HEK293T (cell line): ENCODE measurements at regions not wholly inside any gene's neighbourhood (a gene's known extent, or its start where the extent isn't known, plus 50 kb on each side); places are given as distances from the start of the nearest gene placed in this dataset.

Experiments used
- CTCF ChIA-PET: fragments of 350-600 bp; formaldehyde crosslinking; extraction: SDS; loops from one replicate; lab custom pipeline; 2021; ENCODE audit warnings: antibody characterized with exemption, inconsistent platforms; lab: Yijun Ruan, JAX
- POLR2A ChIA-PET: fragments of 350-600 bp; formaldehyde crosslinking; extraction: SDS; loops from one replicate; lab custom pipeline; 2020; ENCODE audit warnings: antibody characterized with exemption, inconsistent platforms; lab: Yijun Ruan, JAX
- DNase-seq: peaks from one replicate; pipeline ENCODE4 v3.0.0; 2012; ENCODE audit warnings: mixed read lengths; ENCODE audit errors: extremely low spot score
- ARNT ChIP-seq: fragments of 450-650 bp; IDR thresholded peaks from 2 replicates; pipeline ENCODE4 v1.6.1; 2017; ENCODE audit warnings: mild to moderate bottlenecking
- BHLHE40 ChIP-seq: fragments of 450-650 bp; IDR thresholded peaks from 2 replicates; pipeline ENCODE4 v1.6.1; 2016; ENCODE audit warnings: mild to moderate bottlenecking, moderate library complexity, borderline replicate concordance
- CTBP1 ChIP-seq: fragments of 450-650 bp; IDR thresholded peaks from 2 replicates; pipeline ENCODE4 v1.6.1; 2016; ENCODE audit warnings: borderline replicate concordance
- ELF4 ChIP-seq: fragments of 450-650 bp; IDR thresholded peaks from 2 replicates; pipeline ENCODE4 v1.6.1; 2017; ENCODE audit warnings: antibody characterized with exemption
- FOXA1 ChIP-seq: fragments of 450-650 bp; IDR thresholded peaks from 2 replicates; pipeline ENCODE4 v1.6.1; 2016; ENCODE audit warnings: mild to moderate bottlenecking
- FOXK2 ChIP-seq: fragments of 450-650 bp; IDR thresholded peaks from 2 replicates; pipeline ENCODE4 v1.6.1; 2016; ENCODE audit warnings: mild to moderate bottlenecking
- FOXM1 ChIP-seq: fragments of 450-650 bp; IDR thresholded peaks from 2 replicates; pipeline ENCODE4 v1.6.1; 2017; ENCODE audit warnings: mild to moderate bottlenecking, borderline replicate concordance
- HDGF ChIP-seq: fragments of 450-650 bp; IDR thresholded peaks from 2 replicates; pipeline ENCODE4 v1.6.1; 2017; ENCODE audit warnings: antibody characterized with exemption, borderline replicate concordance
- L3MBTL2 ChIP-seq: fragments of 450-650 bp; conservative IDR thresholded peaks from 2 replicates; pipeline ENCODE4 v1.6.1; 2016; ENCODE audit warnings: mild to moderate bottlenecking
- LEF1 ChIP-seq: fragments of 450-650 bp; IDR thresholded peaks from 2 replicates; pipeline ENCODE4 v1.6.1; 2017; ENCODE audit warnings: mild to moderate bottlenecking, borderline replicate concordance
- NFRKB ChIP-seq: fragments of 450-650 bp; IDR thresholded peaks from 2 replicates; pipeline ENCODE4 v1.6.1; 2016; ENCODE audit warnings: mild to moderate bottlenecking, moderate library complexity
- SP1 ChIP-seq: fragments of 450-650 bp; IDR thresholded peaks from 2 replicates; pipeline ENCODE4 v1.6.1; 2017
- SUZ12 ChIP-seq: fragments of 450-650 bp; IDR thresholded peaks from 2 replicates; pipeline ENCODE4 v1.6.1; 2016; ENCODE audit warnings: mild to moderate bottlenecking
- TARDBP ChIP-seq: fragments of 450-650 bp; IDR thresholded peaks from 2 replicates; pipeline ENCODE4 v1.6.1; 2016
- ZNF384 ChIP-seq: fragments of 450-650 bp; IDR thresholded peaks from 2 replicates; pipeline ENCODE4 v1.6.1; 2016
- TF ChIP-seq, protein P1 (sequence below): fragments of 450-650 bp; IDR thresholded peaks from 2 replicates; pipeline ENCODE4 v1.6.1; 2016

DNA sequence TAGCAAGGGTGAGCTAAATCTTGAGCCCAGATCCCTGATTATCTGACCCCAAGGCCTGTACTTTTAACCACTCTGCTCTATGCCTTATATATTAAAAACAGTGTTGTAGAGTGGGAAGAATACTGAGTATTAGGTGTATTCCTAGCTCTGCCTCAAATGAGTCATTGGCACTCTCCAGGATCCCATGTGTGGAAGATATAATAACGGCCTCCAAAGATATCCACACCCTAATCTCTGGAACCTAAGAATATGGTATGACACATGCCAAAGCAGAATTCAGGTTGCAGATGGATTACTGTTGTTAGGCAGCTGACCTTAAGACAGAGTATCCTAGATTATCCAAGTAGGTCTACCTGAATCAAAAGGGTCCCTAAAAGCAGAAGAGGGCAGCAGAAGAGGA lies 110.8 kb downstream of the ADRB2 start:
- TF ChIP-seq ZNF384, result no peak
- ChIA-PET POLR2A (no interaction called here), CTCF (interaction anchor here (1.6 kb wide), 1 partner anchor 20 kb away, joined by 3 read pairs; no protein-coding TSS in a partner anchor)
- no peak for DNase-seq

DNA sequence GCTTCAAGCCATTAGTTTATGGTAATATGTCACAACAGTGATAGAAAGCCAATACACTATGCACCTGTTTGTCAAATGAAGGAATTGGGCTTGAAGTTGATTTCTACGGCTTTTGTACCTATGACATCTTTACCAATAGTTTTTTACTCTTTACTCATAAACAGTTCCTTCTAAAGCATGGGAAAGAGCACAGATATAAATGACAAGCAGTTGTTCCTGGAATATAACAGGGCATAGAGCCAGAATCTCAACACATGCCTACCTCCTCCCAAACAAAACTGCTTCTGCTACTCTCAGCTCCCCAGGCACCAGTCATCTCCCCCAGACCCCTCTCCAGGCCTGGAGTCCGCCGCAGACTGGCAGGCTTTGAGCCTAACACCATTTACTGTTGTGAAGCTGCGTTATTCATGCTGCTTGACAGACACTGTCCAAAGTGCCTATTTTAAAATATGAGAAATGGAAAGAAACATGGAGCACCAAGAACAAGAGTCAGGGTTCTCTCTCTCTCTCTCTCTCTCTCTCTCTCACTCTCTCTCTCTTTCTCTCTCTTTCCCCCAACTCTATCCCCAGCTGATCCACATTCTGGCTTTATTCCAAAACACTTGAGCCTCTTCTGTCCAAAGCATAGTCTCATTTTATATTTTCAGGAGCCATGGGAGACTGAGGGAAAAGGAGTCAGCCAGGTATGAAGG lies 111.6 kb downstream of the ADRB2 start:
- ChIA-PET POLR2A (no interaction called here), CTCF (interaction anchor here (1.6 kb wide), 1 partner anchor 19 kb away, joined by 3 read pairs; no protein-coding TSS in a partner anchor)
- TF ChIP-seq FOXK2, result no peak
- no peak for DNase-seq

GRCh38 chr5:148938522-148938882 lies 112.1 kb downstream of the ADRB2 start:
- ChIA-PET POLR2A (no interaction called here), CTCF (interaction anchor here (2.0 kb wide), 1 partner anchor 208 kb away, joined by 6 read pairs; no protein-coding TSS in a partner anchor)
- TF ChIP-seq FOXK2 (no peak), FOXM1 (no peak), SP1 (no peak), HDGF (no peak), FOXA1 (no peak), CTBP1 (no peak), TARDBP (no peak), BHLHE40 (no peak), SUZ12 (no peak), ELF4 (no peak), L3MBTL2 (no peak), LEF1 (no peak), ARNT (no peak), NFRKB (no peak)
- TF ChIP-seq, protein P1, sequence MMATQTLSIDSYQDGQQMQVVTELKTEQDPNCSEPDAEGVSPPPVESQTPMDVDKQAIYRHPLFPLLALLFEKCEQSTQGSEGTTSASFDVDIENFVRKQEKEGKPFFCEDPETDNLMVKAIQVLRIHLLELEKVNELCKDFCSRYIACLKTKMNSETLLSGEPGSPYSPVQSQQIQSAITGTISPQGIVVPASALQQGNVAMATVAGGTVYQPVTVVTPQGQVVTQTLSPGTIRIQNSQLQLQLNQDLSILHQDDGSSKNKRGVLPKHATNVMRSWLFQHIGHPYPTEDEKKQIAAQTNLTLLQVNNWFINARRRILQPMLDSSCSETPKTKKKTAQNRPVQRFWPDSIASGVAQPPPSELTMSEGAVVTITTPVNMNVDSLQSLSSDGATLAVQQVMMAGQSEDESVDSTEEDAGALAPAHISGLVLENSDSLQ, result no peak
- DNase-seq, result no peak

DNA sequence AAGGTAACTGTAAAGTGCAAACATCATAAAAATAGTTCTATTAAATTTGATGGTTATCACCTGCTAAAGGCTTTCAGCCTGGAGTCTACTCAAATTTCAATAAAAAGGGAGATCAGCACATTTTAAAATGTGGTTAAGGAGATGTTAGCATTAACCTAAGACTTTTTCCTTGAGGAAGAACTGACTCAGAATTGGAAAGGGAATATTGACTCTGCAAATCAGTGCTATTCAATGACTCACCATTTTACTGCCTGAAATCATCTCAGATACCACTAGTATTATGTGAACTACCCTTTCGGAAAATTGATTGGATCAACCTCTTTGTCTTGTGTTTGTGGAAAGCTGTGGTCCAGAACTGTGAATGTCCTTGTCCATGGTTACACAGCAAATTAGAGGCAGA lies 113.3 kb downstream of the ADRB2 start:
- ChIA-PET POLR2A (no interaction called here), CTCF (interaction anchor here (1.0 to 2.0 kb wide), 3 partner anchors 12 to 209 kb away, joined by 3 to 6 read pairs (median 5); no protein-coding TSS in a partner anchor)
- DNase-seq, result no peak

DNA sequence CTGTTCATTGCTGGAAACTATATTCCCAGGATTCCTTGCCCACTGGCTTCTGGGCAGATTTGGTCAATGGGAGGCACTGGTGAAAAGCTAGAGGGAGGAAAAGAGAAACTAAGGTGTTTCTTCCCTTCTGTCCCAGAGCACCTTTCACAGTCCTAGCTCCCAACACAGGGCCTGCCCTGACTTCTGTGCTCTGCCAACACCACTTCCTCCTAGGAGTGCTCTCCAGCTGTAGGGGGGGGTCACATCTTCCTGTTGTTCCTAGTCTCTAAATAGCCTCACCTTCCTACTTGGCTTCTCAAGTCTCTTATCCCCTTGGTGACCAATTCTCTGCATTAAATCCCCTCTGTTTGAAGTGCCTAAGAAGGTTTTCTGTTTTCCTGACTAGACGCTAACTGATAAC lies 115.4 kb downstream of the ADRB2 start:
- CTCF ChIA-PET, result no interaction called here
- TF ChIP-seq FOXA1, result no peak
- TF ChIP-seq TARDBP, result no peak
- TF ChIP-seq FOXK2, result no peak
- TF ChIP-seq, protein P1, result no peak
- TF ChIP-seq HDGF, result no peak
- TF ChIP-seq L3MBTL2, result no peak
- TF ChIP-seq LEF1, result no peak
- TF ChIP-seq SUZ12, result no peak
- TF ChIP-seq ZNF384, result no peak
- no peak for TF ChIP-seq NFRKB
- TF ChIP-seq BHLHE40, result no peak
- no peak for TF ChIP-seq FOXM1
- no peak for TF ChIP-seq ARNT
- no peak for TF ChIP-seq ELF4
- TF ChIP-seq CTBP1, result no peak
- no peak for TF ChIP-seq SP1
- DNase-seq, result no peak
- POLR2A ChIA-PET, result no interaction called here

More for the DNA sequence above, 113.3 kb downstream of the ADRB2 start:
- TF ChIP-seq LEF1 (no peak), SP1 (no peak), ARNT (no peak), FOXK2 (no peak), NFRKB (no peak), BHLHE40 (no peak), SUZ12 (no peak), ELF4 (no peak), HDGF (no peak), ZNF384 (no peak), TARDBP (no peak), FOXM1 (no peak), CTBP1 (no peak), FOXA1 (no peak), L3MBTL2 (no peak)
- TF ChIP-seq, protein P1, result no peak

- CTCF ChIA-PET, result interaction anchor here (1.1 to 1.6 kb wide), 2 partner anchors 9 to 208 kb away, joined by 3 read pairs; no protein-coding TSS in a partner anchor
- POLR2A ChIA-PET, result no interaction called here
- no peak for TF ChIP-seq FOXA1
- TF ChIP-seq HDGF, result no peak
- no peak for TF ChIP-seq SP1
- TF ChIP-seq SUZ12, result no peak
- TF ChIP-seq ELF4, result no peak
- no peak for TF ChIP-seq FOXM1
- TF ChIP-seq, protein P1, result no peak
- TF ChIP-seq TARDBP, result no peak
- no peak for TF ChIP-seq LEF1
- no peak for TF ChIP-seq FOXK2
- no peak for TF ChIP-seq ZNF384
- no peak for TF ChIP-seq CTBP1
- TF ChIP-seq NFRKB, result no peak
- TF ChIP-seq L3MBTL2, result no peak
- no peak for TF ChIP-seq ARNT
- TF ChIP-seq BHLHE40, result no peak
- no peak for DNase-seq
Observed at GRCh38 chr5:148949841-148950470, 112.9 kb downstream of the SH3TC2 start.
